HFF-Myc (cell line): ENCODE measurements at regions not wholly inside any gene's neighbourhood (a gene's known extent, or its start where the extent isn't known, plus 50 kb on each side); places are given as distances from the start of the nearest gene placed in this dataset.

Experiments
- DNase-seq: peaks from one replicate; pipeline ENCODE4 v3.0.0-alpha.2; 2011; ENCODE audit warnings: low read depth; ENCODE audit errors: extremely low read depth
- H3K4me3 ChIP-seq: replicated peaks from 2 replicates; pipeline ENCODE4 v1.5.1; 2011; ENCODE audit warnings: low read depth, mild to moderate bottlenecking, control low read depth, low read length
- CTCF ChIP-seq: IDR thresholded peaks from 2 replicates; pipeline ENCODE4 v1.5.1; 2012; ENCODE audit warnings: mild to moderate bottlenecking, low read depth, low read length, control low read depth; ENCODE audit errors: missing control alignments

GRCh38 chr11:110883256-110883655 is 171.0 kb upstream of the ARHGAP20 start:
- no peak overlapping the region for H3K4me3 ChIP-seq
- DNase-seq: no peak
- TF ChIP-seq CTCF: no peak

GRCh38 chr11:110878513-110878912 is 166.3 kb upstream of the ARHGAP20 start:
- no peak for TF ChIP-seq CTCF
- DNase-seq: no peak
- no peak overlapping the region for H3K4me3 ChIP-seq

- DNase-seq: no peak
- H3K4me3 ChIP-seq: no peak overlapping the region
- no peak for TF ChIP-seq CTCF
Measured at GRCh38 chr11:110874437-110875030, 162.3 kb upstream of the ARHGAP20 start.

GRCh38 chr11:110873975-110874374 is 161.7 kb upstream of the ARHGAP20 start:
- no peak overlapping the region for H3K4me3 ChIP-seq
- TF ChIP-seq CTCF: no peak
- DNase-seq: no peak

GRCh38 chr11:110870816-110871522 is 158.7 kb upstream of the ARHGAP20 start:
- DNase-seq: no peak
- no peak overlapping the region for H3K4me3 ChIP-seq
- no peak for TF ChIP-seq CTCF

GRCh38 chr11:110867951-110868350 is 155.7 kb upstream of the ARHGAP20 start:
- DNase-seq: no peak
- TF ChIP-seq CTCF: no peak
- no peak overlapping the region for H3K4me3 ChIP-seq
